Spleen (tissue), 11 donors: ENCODE measurements at regions not wholly inside any gene's neighbourhood (a gene's known extent, or its start where the extent isn't known, plus 50 kb on each side); places are given as distances from the start of the nearest gene placed in this dataset.

Experiments
- DNase-seq: peaks from one replicate; pipeline ENCODE4 v3.0.0-alpha.2; 2020
- H3K27ac ChIP-seq, 8 donors: fragments of 200-600 bp; sonication (generic) in 7 of 8; 1 replicate in 4 of 8; 2 replicates in 4 of 8; pipeline versions ENCODE4 v1.5.0 to v1.8.0; 2016 to 2021; ENCODE audit warnings: inconsistent platforms in 4 of 8, mild to moderate bottlenecking in 4 of 8, moderate library complexity in 1 of 8
- H3K27me3 ChIP-seq, 7 donors: fragments of 200-600 bp; sonication (generic) in 6 of 7; replicated peaks in 1 of 7; 1 replicate in 4 of 7; 2 replicates in 3 of 7; pipeline versions ENCODE4 v1.5.0 to v1.8.0; 2016 to 2021; ENCODE audit warnings: inconsistent platforms in 3 of 7, mild to moderate bottlenecking in 1 of 7
- H3K36me3 ChIP-seq, 6 donors: fragments of 200-600 bp; sonication (generic) in 5 of 6; 1 replicate in 4 of 6; 2 replicates in 2 of 6; pipeline versions ENCODE4 v1.5.0 to v1.8.0; 2016 to 2021; ENCODE audit warnings: inconsistent platforms in 2 of 6
- H3K4me1 ChIP-seq, 6 donors: fragments of 200-600 bp; sonication (generic) in 5 of 6; 1 replicate in 3 of 6; 2 replicates in 3 of 6; pipeline versions ENCODE4 v1.5.0 to v1.8.0; 2016 to 2021; ENCODE audit warnings: inconsistent platforms in 3 of 6
- H3K4me3 ChIP-seq, 8 donors: fragments of 200-600 bp; sonication (generic) in 7 of 8; 1 replicate in 4 of 8; 2 replicates in 4 of 8; pipeline versions ENCODE4 v1.5.0 to v1.8.0; 2016 to 2021; ENCODE audit warnings: inconsistent platforms in 4 of 8, mild to moderate bottlenecking in 4 of 8, moderate library complexity in 2 of 8
- H3K9me3 ChIP-seq, 8 donors: fragments of 200-600 bp; sonication (generic) in 7 of 8; 1 replicate in 4 of 8; 2 replicates in 4 of 8; pipeline versions ENCODE4 v1.5.0 to v1.8.0; 2016 to 2021; ENCODE audit warnings: inconsistent platforms in 4 of 8
- CTCF ChIP-seq, 11 experiments: fragments of 200-600 bp in 7 of 11; fragments of 450-650 bp in 4 of 11; sonication (generic) in 4 of 11; IDR thresholded peaks in 8 of 11; conservative IDR thresholded peaks in 3 of 11; 1 replicate in 7 of 11; 2 replicates in 4 of 11; pipeline versions ENCODE4 v1.4.0 to v1.8.0; 2016 to 2021; ENCODE audit warnings: antibody characterized with exemption in 11 of 11, inconsistent platforms in 4 of 11, mild to moderate bottlenecking in 1 of 11
- POLR2A ChIP-seq, 3 donors: fragments of 450-650 bp; IDR thresholded peaks; one replicate each; pipeline ENCODE4 v1.5.1; 2017; ENCODE audit warnings: antibody characterized with exemption in 3 of 3, mild to moderate bottlenecking in 1 of 3
- POLR2AphosphoS5 ChIP-seq, 3 donors: sonication (generic); formaldehyde crosslinking; IDR thresholded peaks; one replicate each; pipeline ENCODE4 v1.5.1; 2017; ENCODE audit warnings: antibody characterized with exemption in 3 of 3
- WGBS, 5 donors: extraction: QIAGEN DNeasy Blood & Tissue Kit in 3 of 5; methylation state at CpG; one replicate each; pipeline versions ENCODE4 v1.1.5 to v1.1.7; 2013 to 2018; 5-methylcytosine and 5-hydroxymethylcytosine counted together
- intact Hi-C: fragments of 100-400 bp; cut with DNase I; formaldehyde crosslinking; loops from one replicate; pipeline ENCODE4 v1.15.0; 2023; ENCODE audit warnings: low total_unique reads
- small RNA-seq, 4 donors: library from RNA; depleted of rRNA; stranded (forward); fragments of <200 nt; gene quantifications; one replicate each; pipeline ENCODE3, GENCODE V24; 2016
- donor health status: healthy with polysubstance abuse.
- donor health status: DM: no; HTN: no; CAD: no; lungs with moderate emphysema.
- donor health status: DM: no; HTN: no; CAD: no.
- donor health status: Bipolar disorder and iron deficiency.
- donor health status: healthy.
- donor health status: DM: no; HTN: no; CAD: no.
- donor health status: DM: yes; HTN: yes; CAD: no.

GRCh38 chr4:164701665-164702064, 52.3 kb upstream of the SMIM31 start:
- no peak for DNase-seq
- 42 to 68% (median 57%) methylated on average over 4 of the region's 4 CpGs for WGBS, 5 donors
- no peaks in the 10 kb centered on the region for H3K36me3 ChIP-seq
- H3K4me3 ChIP-seq: no peak overlapping the region
- TF ChIP-seq CTCF (IDR thresholded peaks at IDR 0.05 in 8 of 11, conservative IDR thresholded peaks at IDR 0.05 in 3 of 11) (no peak), POLR2AphosphoS5 (IDR thresholded peaks at IDR 0.05) (no peak), POLR2A (IDR thresholded peaks at IDR 0.05) (no peak)
- H3K9me3 ChIP-seq: no peaks in the 10 kb centered on the region
- no peaks in the 10 kb centered on the region for H3K4me1 ChIP-seq
- intact Hi-C loops: no loop called here
- H3K27me3 ChIP-seq: no peaks in the 10 kb centered on the region
- H3K27ac ChIP-seq: no peak overlapping the region

Small RNAs in the stretch of these regions (small RNA-seq; reads per million reads assigned to genes)
- gene AC074198.2 (0 reads per million in 4 donors), gene RNU6-284P (0 reads per million in 4 donors)
